HCT116 (cell line): ENCODE measurements at regions not wholly inside any gene's neighbourhood (a gene's known extent, or its start where the extent isn't known, plus 50 kb on each side); places are given as distances from the start of the nearest gene placed in this dataset.
"Not testable (repeated sequence)": the region's sequence is repeated elsewhere in the genome, so short reads cannot be mapped to it uniquely, and the experiment has no call there.

Experiments
- ATAC-seq: fragments of 200-7000 bp; cut with Tn5 transposase; 2 replicates; pipeline ENCODE4 v1.9.1; 2020; ENCODE audit warnings: mild to moderate bottlenecking, moderate library complexity
- BruUV-seq: library from RNA; stranded (reverse); fragments of 400-500 nt; replicated peaks from 2 replicates; lab custom pipeline; 2021; lab: Mats Ljungman, UMichigan
- CTCF ChIA-PET: fragments of 300-600 bp; sonication (Branson Sonifier 250); formaldehyde crosslinking; loops from one replicate; lab custom pipeline; 2021; ENCODE audit warnings: antibody characterized with exemption; lab: Charles Lee
- POLR2A ChIA-PET: fragments of 300-600, 350-600 bp; sonication (Branson Sonifier 250); formaldehyde crosslinking; loops from one replicate; lab custom pipeline; 2021; ENCODE audit warnings: antibody characterized with exemption; lab: Charles Lee
- RAD21 ChIA-PET, 2 experiments: fragments of 300-600 bp; sonication (Branson Sonifier 250); formaldehyde crosslinking; loops; one replicate each; lab custom pipeline; 2023; ENCODE audit warnings: low total read pairs in 2 of 2; ENCODE audit not compliant: uncharacterized antibody in 2 of 2, unreplicated experiment in 2 of 2, low non-redundant PET in 1 of 2; lab: Charles Lee
- DNase-seq: peaks from one replicate; pipeline ENCODE4 v3.0.0-alpha.2; 2010; ENCODE audit warnings: low read depth, low spot score
- H2AFZ ChIP-seq: fragments of 200-600 bp; shearing (Covaris generic), sonication (generic); 2 replicates; pipeline ENCODE4 v1.6.1; 2017; ENCODE audit warnings: low read depth, mixed run types, mixed read lengths, antibody characterized with exemption, low read length; ENCODE audit not compliant: poor library complexity, severe bottlenecking
- H3K27ac ChIP-seq: 2 replicates; pipeline ENCODE4 v1.5.1; 2012; ENCODE audit warnings: low read depth, low read length
- H3K27me3 ChIP-seq: fragments of 200-600 bp; sonication (generic); 2 replicates; pipeline ENCODE4 v1.6.1; 2016; ENCODE audit warnings: mixed run types, low read length, mixed read lengths; ENCODE audit not compliant: insufficient read depth
- H3K36me3 ChIP-seq, 2 experiments: fragments of 200-500 bp in 1 of 2; fragments of 200-600 bp in 1 of 2; sonication (Bioruptor generic) in 1 of 2; sonication (generic) in 1 of 2; 2 replicates each; pipeline versions ENCODE4 v1.5.1 to v1.6.1; 2014 to 2016; ENCODE audit warnings: low read length in 2 of 2, inconsistent platforms in 1 of 2, mixed read lengths in 1 of 2, mixed run types in 1 of 2; ENCODE audit not compliant: insufficient read depth in 2 of 2, control insufficient read depth in 1 of 2
- H3K4me1 ChIP-seq, 2 experiments: fragments of 200-600 bp in 1 of 2; sonication (generic) in 1 of 2; 2 replicates each; pipeline versions ENCODE4 v1.5.1 to v1.6.1; 2012 to 2017; ENCODE audit warnings: low read length in 2 of 2, inconsistent platforms in 1 of 2, mild to moderate bottlenecking in 1 of 2, mixed read lengths in 1 of 2, mixed run types in 1 of 2, moderate library complexity in 1 of 2; ENCODE audit not compliant: insufficient read depth in 2 of 2, control insufficient read depth in 1 of 2
- H3K4me2 ChIP-seq: fragments of 200-600 bp; sonication (generic); 2 replicates; pipeline ENCODE4 v1.6.1; 2017; ENCODE audit warnings: mixed run types, low read length, mixed read lengths
- H3K4me3 ChIP-seq, 2 experiments: fragments of 200-600 bp in 1 of 2; sonication (generic) in 1 of 2; replicated peaks in 1 of 2; 2 replicates each; pipeline ENCODE4 v1.5.1; 2011 to 2016; ENCODE audit warnings: low read length in 2 of 2, control low read depth in 1 of 2, low read depth in 1 of 2, mild to moderate bottlenecking in 1 of 2, mixed read lengths in 1 of 2, mixed run types in 1 of 2
- H3K79me2 ChIP-seq: fragments of 200-600 bp; sonication (generic); 2 replicates; pipeline ENCODE4 v1.6.1; 2017; ENCODE audit warnings: mild to moderate bottlenecking, mixed run types, low read length, moderate library complexity, mixed read lengths; ENCODE audit not compliant: insufficient read depth
- H3K9ac ChIP-seq: fragments of 200-600 bp; sonication (generic); 2 replicates; pipeline ENCODE4 v1.6.1; 2016; ENCODE audit warnings: low read length, mixed read lengths
- H3K9me2 ChIP-seq: fragments of 200-600 bp; sonication (generic), shearing (Covaris generic); 2 replicates; pipeline ENCODE4 v1.6.1; 2017; ENCODE audit warnings: mixed run types, mild to moderate bottlenecking, moderate library complexity; ENCODE audit not compliant: insufficient read depth
- H3K9me3 ChIP-seq, 2 experiments: fragments of 200-500 bp in 1 of 2; fragments of 200-600 bp in 1 of 2; sonication (Bioruptor generic) in 1 of 2; sonication (generic) in 1 of 2; 2 replicates each; pipeline ENCODE4 v1.6.1; 2014 to 2017; ENCODE audit warnings: low read length in 2 of 2, mixed read lengths in 2 of 2, inconsistent platforms in 1 of 2, low read depth in 1 of 2, mild to moderate bottlenecking in 1 of 2, mixed run types in 1 of 2, moderate library complexity in 1 of 2; ENCODE audit not compliant: control insufficient read depth in 1 of 2, insufficient read depth in 1 of 2
- H4K20me1 ChIP-seq: fragments of 200-600 bp; sonication (generic), shearing (Covaris generic); 2 replicates; pipeline ENCODE4 v1.6.1; 2017; ENCODE audit warnings: mixed run types, mild to moderate bottlenecking, moderate library complexity; ENCODE audit not compliant: insufficient read depth
- CBX3 ChIP-seq: IDR thresholded peaks from 2 replicates; pipeline ENCODE4 v1.6.1; 2012; ENCODE audit warnings: low read depth
- EGR1 ChIP-seq: IDR thresholded peaks from 2 replicates; pipeline ENCODE4 v1.6.1; 2012; ENCODE audit warnings: low read depth
- EZH2phosphoT487 ChIP-seq: fragments of 200-600 bp; IDR thresholded peaks from 2 replicates; pipeline ENCODE4 v1.6.1; 2018; ENCODE audit warnings: antibody characterized with exemption, borderline replicate concordance
- FOSL1 ChIP-seq: IDR thresholded peaks from 2 replicates; pipeline ENCODE4 v1.6.1; 2012; ENCODE audit warnings: low read depth
- JUND ChIP-seq: IDR thresholded peaks from 2 replicates; pipeline ENCODE4 v1.6.1; 2012
- POLR2AphosphoS5 ChIP-seq: IDR thresholded peaks from 2 replicates; pipeline ENCODE4 v1.6.1; 2011; ENCODE audit warnings: mild to moderate bottlenecking, low read depth, low read length, moderate library complexity
- RAD21 ChIP-seq: IDR thresholded peaks from 2 replicates; pipeline ENCODE4 v1.6.1; 2012; ENCODE audit warnings: low read depth, mild to moderate bottlenecking
- TCF7L2 ChIP-seq: IDR thresholded peaks from 2 replicates; pipeline ENCODE4 v1.7.0; 2011; ENCODE audit warnings: borderline replicate concordance, inconsistent platforms; ENCODE audit not compliant: insufficient read depth, insufficient read length; ENCODE audit errors: extremely low read depth
- YY1 ChIP-seq: IDR thresholded peaks from 2 replicates; pipeline ENCODE4 v1.6.1; 2011; ENCODE audit warnings: low read length, low read depth, moderate library complexity, mild to moderate bottlenecking; ENCODE audit not compliant: insufficient replicate concordance; ENCODE audit errors: extremely low read depth
- ZFX ChIP-seq: fragments of 450-650 bp; IDR thresholded peaks from 2 replicates; pipeline ENCODE4 v1.6.1; 2017
- intact Hi-C: fragments of 100-400 bp; cut with micrococcal nuclease; formaldehyde crosslinking; loops from 2 replicates; pipeline ENCODE4 v1.10.0; 2022
- TF ChIP-seq, protein P1 (sequence below), 3 experiments: fragments of 200-600 bp in 1 of 3; sonication (generic) in 1 of 3; IDR thresholded peaks in 2 of 3; conservative IDR thresholded peaks in 1 of 3; 2 replicates each; pipeline ENCODE4 v1.5.1; 2012 to 2017; ENCODE audit warnings: low read depth in 2 of 3, low read length in 2 of 3, antibody characterized with exemption in 1 of 3, borderline replicate concordance in 1 of 3, control low read depth in 1 of 3, mild to moderate bottlenecking in 1 of 3, mixed read lengths in 1 of 3, mixed run types in 1 of 3, moderate library complexity in 1 of 3; ENCODE audit not compliant: insufficient read depth in 1 of 3
- TF ChIP-seq, protein P2 (sequence below): IDR thresholded peaks from 2 replicates; pipeline ENCODE4 v1.6.1; 2012
- TF ChIP-seq, protein P3 (sequence below): IDR thresholded peaks from 2 replicates; pipeline ENCODE4 v1.6.1; 2011; ENCODE audit warnings: mild to moderate bottlenecking, low read length, moderate library complexity; ENCODE audit not compliant: insufficient replicate concordance; ENCODE audit errors: extremely low read depth

DNA sequence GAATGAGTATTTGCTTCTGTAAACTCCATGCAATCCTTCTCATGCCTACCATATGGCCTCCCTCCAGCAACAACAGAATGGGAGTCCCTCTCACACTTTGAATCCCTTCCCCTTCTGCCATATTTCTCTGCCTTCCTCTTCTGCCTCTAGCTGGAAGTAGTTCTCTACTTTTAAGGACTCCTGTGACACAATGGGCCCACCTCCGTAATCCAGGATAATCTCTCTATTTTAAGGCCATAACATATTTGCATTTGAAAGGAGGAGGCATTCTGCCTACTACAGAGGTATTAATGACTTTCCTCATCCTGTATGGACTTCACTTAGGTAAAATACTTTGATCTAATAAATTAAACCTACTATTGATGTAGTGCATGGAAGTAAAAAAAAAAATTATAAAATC, 155.4 kb upstream of the ITGA1 start (continued):
- TF ChIP-seq, protein P1, sequence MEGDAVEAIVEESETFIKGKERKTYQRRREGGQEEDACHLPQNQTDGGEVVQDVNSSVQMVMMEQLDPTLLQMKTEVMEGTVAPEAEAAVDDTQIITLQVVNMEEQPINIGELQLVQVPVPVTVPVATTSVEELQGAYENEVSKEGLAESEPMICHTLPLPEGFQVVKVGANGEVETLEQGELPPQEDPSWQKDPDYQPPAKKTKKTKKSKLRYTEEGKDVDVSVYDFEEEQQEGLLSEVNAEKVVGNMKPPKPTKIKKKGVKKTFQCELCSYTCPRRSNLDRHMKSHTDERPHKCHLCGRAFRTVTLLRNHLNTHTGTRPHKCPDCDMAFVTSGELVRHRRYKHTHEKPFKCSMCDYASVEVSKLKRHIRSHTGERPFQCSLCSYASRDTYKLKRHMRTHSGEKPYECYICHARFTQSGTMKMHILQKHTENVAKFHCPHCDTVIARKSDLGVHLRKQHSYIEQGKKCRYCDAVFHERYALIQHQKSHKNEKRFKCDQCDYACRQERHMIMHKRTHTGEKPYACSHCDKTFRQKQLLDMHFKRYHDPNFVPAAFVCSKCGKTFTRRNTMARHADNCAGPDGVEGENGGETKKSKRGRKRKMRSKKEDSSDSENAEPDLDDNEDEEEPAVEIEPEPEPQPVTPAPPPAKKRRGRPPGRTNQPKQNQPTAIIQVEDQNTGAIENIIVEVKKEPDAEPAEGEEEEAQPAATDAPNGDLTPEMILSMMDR (IDR thresholded peaks at IDR 0.05 in 2 of 3, conservative IDR thresholded peaks at IDR 0.05 in 1 of 3; ENCODE audit: borderline replicate concordance in 1 of 3, insufficient read depth in 1 of 3, low read depth in 2 of 3, low read length in 2 of 3), result no peak
- no peak for TF ChIP-seq YY1

DNA sequence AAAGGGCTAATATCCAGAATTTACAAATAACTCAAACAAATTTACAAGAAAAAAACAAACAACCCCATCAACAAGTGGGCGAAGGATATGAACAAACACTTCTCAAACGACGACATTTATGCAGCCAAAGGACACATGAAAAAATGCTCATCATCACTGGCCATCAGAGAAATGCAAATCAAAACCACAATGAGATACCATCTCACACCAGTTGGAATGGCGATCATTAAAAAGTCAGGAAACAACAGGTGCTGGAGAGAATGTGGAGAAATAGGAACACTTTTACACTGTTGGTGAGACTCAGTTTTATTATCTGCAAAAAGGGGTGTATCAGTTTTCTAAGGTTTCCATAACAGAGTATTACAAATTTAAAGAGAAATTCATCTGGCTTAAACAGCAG, 153.5 kb upstream of the ITGA1 start:
- H3K36me3 ChIP-seq, H3K4me1 ChIP-seq, CTCF ChIA-PET, RAD21 ChIA-PET, H3K9me2 ChIP-seq, H3K27ac ChIP-seq, intact Hi-C loops, ATAC-seq, H2AFZ ChIP-seq, H3K27me3 ChIP-seq, H3K9me3 ChIP-seq, DNase-seq, POLR2A ChIA-PET, H3K9ac ChIP-seq, H3K4me2 ChIP-seq, H4K20me1 ChIP-seq, H3K79me2 ChIP-seq, BruUV-seq, H3K4me3 ChIP-seq: not testable (repeated sequence)

DNA sequence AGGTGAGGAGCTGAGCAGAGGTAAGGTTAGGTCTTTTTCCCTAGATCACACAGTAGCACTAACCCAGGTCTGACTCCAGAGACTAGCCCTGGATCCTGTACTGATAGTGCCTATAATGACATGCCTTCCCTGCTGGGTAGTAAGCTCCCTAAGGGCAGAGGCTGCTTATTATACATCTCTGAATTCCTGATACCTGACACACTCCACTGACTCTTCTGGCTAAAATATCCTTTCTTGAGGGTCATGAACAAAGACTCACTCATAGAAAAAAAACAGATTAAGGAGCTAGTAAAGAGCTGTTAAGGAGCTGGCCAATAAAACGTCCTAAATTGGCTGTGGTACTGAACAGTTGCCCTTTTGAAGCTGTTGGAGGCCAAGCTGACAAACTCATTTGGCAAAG, 149.0 kb upstream of the ITGA1 start:
- intact Hi-C loops, result no loop called here
- ChIA-PET POLR2A (no interaction called here), RAD21 (no interaction called here), CTCF (no interaction called here)
- Histone ChIP-seq H3K9me3 (no peaks in the 10 kb centered on the region), H3K4me2 (no peak overlapping the region), H3K4me3 (no peak overlapping the region), H3K79me2 (no peaks in the 10 kb centered on the region), H3K9ac (no peak overlapping the region), H2AFZ (no peak overlapping the region), H3K9me2 (no peaks in the 10 kb centered on the region), H3K36me3 (no peaks in the 10 kb centered on the region), H3K4me1 (no peaks in the 10 kb centered on the region), H3K27ac (no peak overlapping the region), H4K20me1 (no peaks in the 10 kb centered on the region), H3K27me3 (no peaks in the 10 kb centered on the region)
- no TSS peak for BruUV-seq
- TF ChIP-seq JUND (no peak), POLR2AphosphoS5 (no peak), ZFX (no peak), EZH2phosphoT487 (no peak), EGR1 (no peak), CBX3 (no peak), RAD21 (no peak), TCF7L2 (no peak), FOSL1 (no peak)
- TF ChIP-seq, protein P2, sequence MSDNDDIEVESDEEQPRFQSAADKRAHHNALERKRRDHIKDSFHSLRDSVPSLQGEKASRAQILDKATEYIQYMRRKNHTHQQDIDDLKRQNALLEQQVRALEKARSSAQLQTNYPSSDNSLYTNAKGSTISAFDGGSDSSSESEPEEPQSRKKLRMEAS, result no peak
- TF ChIP-seq, protein P3, sequence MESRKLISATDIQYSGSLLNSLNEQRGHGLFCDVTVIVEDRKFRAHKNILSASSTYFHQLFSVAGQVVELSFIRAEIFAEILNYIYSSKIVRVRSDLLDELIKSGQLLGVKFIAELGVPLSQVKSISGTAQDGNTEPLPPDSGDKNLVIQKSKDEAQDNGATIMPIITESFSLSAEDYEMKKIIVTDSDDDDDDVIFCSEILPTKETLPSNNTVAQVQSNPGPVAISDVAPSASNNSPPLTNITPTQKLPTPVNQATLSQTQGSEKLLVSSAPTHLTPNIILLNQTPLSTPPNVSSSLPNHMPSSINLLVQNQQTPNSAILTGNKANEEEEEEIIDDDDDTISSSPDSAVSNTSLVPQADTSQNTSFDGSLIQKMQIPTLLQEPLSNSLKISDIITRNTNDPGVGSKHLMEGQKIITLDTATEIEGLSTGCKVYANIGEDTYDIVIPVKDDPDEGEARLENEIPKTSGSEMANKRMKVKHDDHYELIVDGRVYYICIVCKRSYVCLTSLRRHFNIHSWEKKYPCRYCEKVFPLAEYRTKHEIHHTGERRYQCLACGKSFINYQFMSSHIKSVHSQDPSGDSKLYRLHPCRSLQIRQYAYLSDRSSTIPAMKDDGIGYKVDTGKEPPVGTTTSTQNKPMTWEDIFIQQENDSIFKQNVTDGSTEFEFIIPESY, result no peak
- DNase-seq (no peak), ATAC-seq (no peak)
